ENCODE measurements at regions not wholly inside any gene's neighbourhood (a gene's known extent, or its start where the extent isn't known, plus 50 kb on each side); places are given as distances from the start of the nearest gene placed in this dataset.

- Histone ChIP-seq H3K27me3 (ENCODE audit: insufficient read depth, low read length) (no peaks in the 10 kb centered on the region), H3K79me2 (ENCODE audit: control insufficient read depth, insufficient read depth, low read length, poor library complexity) (no peaks in the 10 kb centered on the region), H3K4me3 (ENCODE audit: low read depth, low read length) (no peak overlapping the region), H3K4ac (ENCODE audit: low read depth, low read length) (no peak overlapping the region), H3K79me1 (ENCODE audit: low read length) (no peaks in the 10 kb centered on the region), H2AFZ (ENCODE audit: insufficient read depth, low read length, poor library complexity) (no peak overlapping the region), H3K9ac (ENCODE audit: low read length) (no peak overlapping the region), H4K91ac (ENCODE audit: low read depth, low read length) (no peak overlapping the region), H2BK120ac (ENCODE audit: insufficient read depth, low read length, poor library complexity) (no peak overlapping the region), H3K4me1 (ENCODE audit: control insufficient read depth in 1 of 2, insufficient read depth in 2 of 2, low read length in 2 of 2) (peaks cover 1 to 2% of the 10 kb centered on the region in 2 experiments), H3K9me3 (ENCODE audit: insufficient read depth, low read depth, low read length) (no peaks in the 10 kb centered on the region), H2BK5ac (ENCODE audit: low read depth, low read length, poor library complexity) (no peak overlapping the region), H3K14ac (ENCODE audit: low read length) (no peak overlapping the region), H3K4me2 (ENCODE audit: low read length) (no peak overlapping the region), H3K18ac (ENCODE audit: low read length) (no peak overlapping the region), H3K23ac (ENCODE audit: low read length) (no peak overlapping the region), H3K27ac (ENCODE audit: low read depth, low read length) (no peak overlapping the region), H4K12ac (ENCODE audit: low read depth, low read length) (no peak overlapping the region), H4K8ac (ENCODE audit: low read depth, low read length) (no peak overlapping the region), H3K36me3 (ENCODE audit: control insufficient read depth in 1 of 2, insufficient read depth in 2 of 2, low read length in 2 of 2) (no peaks in the 10 kb centered on the region), H2BK12ac (ENCODE audit: low read length) (no peak overlapping the region), H2AK5ac (ENCODE audit: low read length) (no peak overlapping the region)
- no CpG with 5 or more reads among the region's 1 CpG for WGBS (ENCODE audit: extremely low coverage, insufficient coverage, insufficient read length)
- DNase-seq = no peak
Observed at GRCh38 chr12:66978802-66979201, 290.4 kb upstream of the CAND1 start.

DNA sequence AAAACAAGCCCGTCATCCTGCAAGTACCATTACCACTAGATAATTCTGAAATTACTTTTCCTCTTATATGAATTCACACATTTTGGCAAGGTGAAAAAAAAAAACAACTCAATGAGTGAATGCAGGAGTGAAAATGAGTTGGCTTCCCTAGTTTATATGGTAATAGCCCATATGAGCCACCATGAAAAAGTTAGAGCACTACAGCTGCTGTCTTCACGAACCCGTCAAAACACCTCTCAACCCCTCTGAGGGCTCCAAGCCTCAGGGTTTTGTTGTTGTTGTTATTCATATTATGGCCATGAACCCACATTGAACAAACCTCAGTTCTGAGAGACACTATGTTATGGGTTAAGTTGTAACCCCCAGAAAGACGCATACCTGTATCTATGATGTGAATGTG is 289.9 kb upstream of the CAND1 start:
- no peak overlapping the region for H2BK120ac ChIP-seq (ENCODE audit: insufficient read depth, low read length, poor library complexity)
- DNase-seq = no peak
- H3K4me1 ChIP-seq (ENCODE audit: control insufficient read depth in 1 of 2, insufficient read depth in 2 of 2, low read length in 2 of 2) = peaks cover 2% of the 10 kb centered on the region in 2 experiments
- no peak overlapping the region for H3K14ac ChIP-seq (ENCODE audit: low read length)
- no peak overlapping the region for H4K8ac ChIP-seq (ENCODE audit: low read depth, low read length)
- no peak overlapping the region for H2AFZ ChIP-seq (ENCODE audit: insufficient read depth, low read length, poor library complexity)
- H3K27me3 ChIP-seq (ENCODE audit: insufficient read depth, low read length) = no peaks in the 10 kb centered on the region
- no peaks in the 10 kb centered on the region for H3K79me1 ChIP-seq (ENCODE audit: low read length)
- H3K23ac ChIP-seq (ENCODE audit: low read length) = no peak overlapping the region
- H3K9ac ChIP-seq (ENCODE audit: low read length) = no peak overlapping the region
- H4K91ac ChIP-seq (ENCODE audit: low read depth, low read length) = no peak overlapping the region
- no peak overlapping the region for H3K4me3 ChIP-seq (ENCODE audit: low read depth, low read length)
- no peak overlapping the region for H2BK5ac ChIP-seq (ENCODE audit: low read depth, low read length, poor library complexity)
- no peak overlapping the region for H3K18ac ChIP-seq (ENCODE audit: low read length)
- no peak overlapping the region for H4K12ac ChIP-seq (ENCODE audit: low read depth, low read length)
- H3K4me2 ChIP-seq (ENCODE audit: low read length) = no peak overlapping the region
- no CpG with 5 or more reads among the region's 4 CpGs for WGBS (ENCODE audit: extremely low coverage, insufficient coverage, insufficient read length)
- H3K9me3 ChIP-seq (ENCODE audit: insufficient read depth, low read depth, low read length) = no peaks in the 10 kb centered on the region
- H2AK5ac ChIP-seq (ENCODE audit: low read length) = no peak overlapping the region
- no peak overlapping the region for H3K27ac ChIP-seq (ENCODE audit: low read depth, low read length)
- no peak overlapping the region for H3K4ac ChIP-seq (ENCODE audit: low read depth, low read length)
- H3K79me2 ChIP-seq (ENCODE audit: control insufficient read depth, insufficient read depth, low read length, poor library complexity) = no peaks in the 10 kb centered on the region
- no peak overlapping the region for H2BK12ac ChIP-seq (ENCODE audit: low read length)
- H3K36me3 ChIP-seq (ENCODE audit: control insufficient read depth in 1 of 2, insufficient read depth in 2 of 2, low read length in 2 of 2) = no peaks in the 10 kb centered on the region

DNA sequence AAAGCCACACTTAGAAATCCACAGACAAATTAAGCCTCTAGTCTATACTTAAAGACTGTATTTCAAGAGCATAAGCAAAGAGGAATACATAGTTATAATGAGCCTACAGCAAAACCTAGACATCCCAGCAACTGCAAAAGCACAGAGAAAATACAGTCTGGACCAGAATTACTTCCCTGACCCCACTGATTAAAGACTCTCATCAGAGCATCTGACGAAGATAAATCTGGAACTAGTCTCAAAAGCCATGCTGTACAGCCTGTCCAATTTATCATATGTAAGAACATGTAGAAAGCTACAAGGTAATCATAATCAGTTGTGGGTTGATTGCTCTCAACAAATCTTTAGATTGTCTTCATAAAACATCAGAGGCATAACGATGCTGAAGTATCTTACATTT is 285.1 kb upstream of the CAND1 start:
- Histone ChIP-seq H4K12ac (ENCODE audit: low read depth, low read length) (no peak overlapping the region), H3K4me3 (ENCODE audit: low read depth, low read length) (no peak overlapping the region), H4K91ac (ENCODE audit: low read depth, low read length) (no peak overlapping the region), H2AK5ac (ENCODE audit: low read length) (no peak overlapping the region), H3K79me1 (ENCODE audit: low read length) (no peaks in the 10 kb centered on the region), H3K18ac (ENCODE audit: low read length) (no peak overlapping the region), H3K27ac (ENCODE audit: low read depth, low read length) (no peak overlapping the region), H2BK12ac (ENCODE audit: low read length) (no peak overlapping the region), H3K4ac (ENCODE audit: low read depth, low read length) (no peak overlapping the region), H3K14ac (ENCODE audit: low read length) (no peak overlapping the region), H3K4me1 (ENCODE audit: control insufficient read depth in 1 of 2, insufficient read depth in 2 of 2, low read length in 2 of 2) (peaks cover under 1 to 2% of the 10 kb centered on the region in 2 experiments), H3K9me3 (ENCODE audit: insufficient read depth, low read depth, low read length) (no peaks in the 10 kb centered on the region), H2BK120ac (ENCODE audit: insufficient read depth, low read length, poor library complexity) (no peak overlapping the region), H3K9ac (ENCODE audit: low read length) (no peak overlapping the region), H3K4me2 (ENCODE audit: low read length) (no peak overlapping the region), H3K79me2 (ENCODE audit: control insufficient read depth, insufficient read depth, low read length, poor library complexity) (no peaks in the 10 kb centered on the region), H4K8ac (ENCODE audit: low read depth, low read length) (no peak overlapping the region), H2BK5ac (ENCODE audit: low read depth, low read length, poor library complexity) (no peak overlapping the region), H3K27me3 (ENCODE audit: insufficient read depth, low read length) (no peaks in the 10 kb centered on the region), H3K23ac (ENCODE audit: low read length) (no peak overlapping the region), H2AFZ (ENCODE audit: insufficient read depth, low read length, poor library complexity) (no peak overlapping the region), H3K36me3 (ENCODE audit: control insufficient read depth in 1 of 2, insufficient read depth in 2 of 2, low read length in 2 of 2) (no peaks in the 10 kb centered on the region)
- no CpG with 5 or more reads among the region's 2 CpGs for whole genome bisulfite sequencing (ENCODE audit: extremely low coverage, insufficient coverage, insufficient read length)
- no peak for DNase-seq

- peaks cover 2 to 3% of the 10 kb centered on the region in 2 experiments for H3K4me1 ChIP-seq (ENCODE audit: control insufficient read depth in 1 of 2, insufficient read depth in 2 of 2, low read length in 2 of 2)
- no peak overlapping the region for H3K14ac ChIP-seq (ENCODE audit: low read length)
- WGBS (ENCODE audit: extremely low coverage, insufficient coverage, insufficient read length) = no CpG with 5 or more reads among the region's 3 CpGs
- no peaks in the 10 kb centered on the region for H3K79me1 ChIP-seq (ENCODE audit: low read length)
- H4K12ac ChIP-seq (ENCODE audit: low read depth, low read length) = no peak overlapping the region
- no peak overlapping the region for H3K4me2 ChIP-seq (ENCODE audit: low read length)
- no peak overlapping the region for H2BK120ac ChIP-seq (ENCODE audit: insufficient read depth, low read length, poor library complexity)
- H4K91ac ChIP-seq (ENCODE audit: low read depth, low read length) = no peak overlapping the region
- H2AK5ac ChIP-seq (ENCODE audit: low read length) = no peak overlapping the region
- no peak overlapping the region for H3K23ac ChIP-seq (ENCODE audit: low read length)
- H3K27ac ChIP-seq (ENCODE audit: low read depth, low read length) = no peak overlapping the region
- H3K36me3 ChIP-seq (ENCODE audit: control insufficient read depth in 1 of 2, insufficient read depth in 2 of 2, low read length in 2 of 2) = no peaks in the 10 kb centered on the region
- no peaks in the 10 kb centered on the region for H3K9me3 ChIP-seq (ENCODE audit: insufficient read depth, low read depth, low read length)
- H2BK5ac ChIP-seq (ENCODE audit: low read depth, low read length, poor library complexity) = no peak overlapping the region
- no peaks in the 10 kb centered on the region for H3K79me2 ChIP-seq (ENCODE audit: control insufficient read depth, insufficient read depth, low read length, poor library complexity)
- no peak overlapping the region for H2BK12ac ChIP-seq (ENCODE audit: low read length)
- H3K27me3 ChIP-seq (ENCODE audit: insufficient read depth, low read length) = no peaks in the 10 kb centered on the region
- H4K8ac ChIP-seq (ENCODE audit: low read depth, low read length) = no peak overlapping the region
- no peak overlapping the region for H2AFZ ChIP-seq (ENCODE audit: insufficient read depth, low read length, poor library complexity)
- H3K4ac ChIP-seq (ENCODE audit: low read depth, low read length) = no peak overlapping the region
- no peak overlapping the region for H3K4me3 ChIP-seq (ENCODE audit: low read depth, low read length)
- DNase-seq = no peak
- no peak overlapping the region for H3K18ac ChIP-seq (ENCODE audit: low read length)
- no peak overlapping the region for H3K9ac ChIP-seq (ENCODE audit: low read length)
Observed at GRCh38 chr12:66984962-66985361, 284.2 kb upstream of the CAND1 start.
